ENCODE measurements at regions not wholly inside any gene's neighbourhood (a gene's known extent, or its start where the extent isn't known, plus 50 kb on each side); places are given as distances from the start of the nearest gene placed in this dataset.
A peak's percentile ranks its signal among the peaks of the same experiment; 100 is the strongest.

GRCh38 chr3:42037318-42037945 lies 53.7 kb upstream of the TRAK1 start:
- no peak for DNase-seq (ENCODE audit: low read depth)

- DNase-seq (ENCODE audit: low read depth): no peak
These were observed 54.7 kb upstream of the TRAK1 start for GRCh38 chr3:42036483-42036823.

GRCh38 chr3:42035816-42036482 lies 55.2 kb upstream of the TRAK1 start:
- DNase-seq (ENCODE audit: low read depth): no peak

- DNase-seq (ENCODE audit: low read depth): no peak
These were observed 56.1 kb upstream of the TRAK1 start for GRCh38 chr3:42035007-42035406.

- DNase-seq (ENCODE audit: low read depth): no peak
These were observed 57.4 kb upstream of the TRAK1 start for GRCh38 chr3:42033741-42034140.

- no peak for DNase-seq (ENCODE audit: low read depth)
These were observed 58.3 kb upstream of the TRAK1 start for GRCh38 chr3:42032693-42033349.

- no peak for DNase-seq (ENCODE audit: low read depth)
These were observed 59.2 kb upstream of the TRAK1 start for GRCh38 chr3:42031808-42032480.

GRCh38 chr3:42028474-42028873 lies 62.7 kb upstream of the TRAK1 start:
- no peak for DNase-seq (ENCODE audit: low read depth)

- no peak for DNase-seq (ENCODE audit: low read depth)
These were observed 63.6 kb upstream of the TRAK1 start for GRCh38 chr3:42027571-42027970.

- DNase-seq (ENCODE audit: low read depth): no peak
These were observed 63.7 kb upstream of the ULK4 start for GRCh38 chr3:42025370-42026138.

GRCh38 chr3:42024591-42025351 lies 62.9 kb upstream of the ULK4 start:
- DNase-seq (ENCODE audit: low read depth): no peak

GRCh38 chr3:42023380-42023779 lies 61.5 kb upstream of the ULK4 start:
- no peak for DNase-seq (ENCODE audit: low read depth)

GRCh38 chr3:42022355-42022754 lies 60.5 kb upstream of the ULK4 start:
- no peak for DNase-seq (ENCODE audit: low read depth)

GRCh38 chr3:42020684-42021307 lies 58.9 kb upstream of the ULK4 start:
- DNase-seq (ENCODE audit: low read depth): no peak

GRCh38 chr3:42019953-42020260 lies 58.0 kb upstream of the ULK4 start:
- no peak for DNase-seq (ENCODE audit: low read depth)

GRCh38 chr3:42019144-42019952 lies 57.4 kb upstream of the ULK4 start:
- no peak for DNase-seq (ENCODE audit: low read depth)

GRCh38 chr3:42014921-42015533 lies 53.1 kb upstream of the ULK4 start:
- DNase-seq (ENCODE audit: low read depth): no peak

- DNase-seq (ENCODE audit: low read depth): no peak
These were observed 52.6 kb upstream of the ULK4 start for GRCh38 chr3:42014458-42014920.

- peak; percentile 7 for DNase-seq (ENCODE audit: low read depth)
These were observed 52.0 kb upstream of the ULK4 start for GRCh38 chr3:42013691-42014457.

All from activated T-helper 1 cell treated with Interleukin-2 at 50 U/mL for 16 hours (primary cell).